PC-3 (cell line): ENCODE measurements at regions not wholly inside any gene's neighbourhood (a gene's known extent, or its start where the extent isn't known, plus 50 kb on each side); places are given as distances from the start of the nearest gene placed in this dataset.

Experiments used
- ATAC-seq: fragments of 200-7000 bp; cut with Tn5 transposase; 2 replicates; pipeline ENCODE4 v1.9.1; 2020; ENCODE audit warnings: mild to moderate bottlenecking, moderate library complexity
- BruUV-seq: library from RNA; stranded (reverse); fragments of 400-500 nt; replicated peaks from 2 replicates; lab custom pipeline; 2021; lab: Mats Ljungman, UMichigan
- CTCF ChIA-PET: fragments of 300-600 bp; sonication (Branson Sonifier 250); formaldehyde crosslinking; loops from one replicate; lab custom pipeline; 2022; ENCODE audit warnings: antibody characterized with exemption; lab: Charles Lee
- POLR2A ChIA-PET: fragments of 300-600 bp; sonication (Branson Sonifier 250); formaldehyde crosslinking; loops from one replicate; lab custom pipeline; 2022; ENCODE audit warnings: antibody characterized with exemption; ENCODE audit not compliant: unreplicated experiment; lab: Charles Lee
- DNase-seq: peaks from one replicate; pipeline ENCODE4 v3.0.0-alpha.2; 2015
- H2AFZ ChIP-seq: fragments of 300-600 bp; sonication (generic); 2 replicates; pipeline ENCODE4 v1.6.0; 2016; ENCODE audit warnings: antibody characterized with exemption, low read length
- H3F3A ChIP-seq: fragments of 300-600 bp; sonication (generic); one replicate; pipeline ENCODE4 v1.6.0; 2017; ENCODE audit warnings: antibody characterized with exemption, low read length, control low read depth, mild to moderate bottlenecking; ENCODE audit not compliant: unreplicated experiment
- H3K27ac ChIP-seq: fragments of 300-600 bp; sonication (generic); 2 replicates; pipeline ENCODE4 v1.5.1; 2016; ENCODE audit warnings: mild to moderate bottlenecking, low read length
- H3K27me3 ChIP-seq: fragments of 300-600 bp; sonication (generic); 2 replicates; pipeline ENCODE4 v1.6.1; 2016; ENCODE audit warnings: low read length, mixed read lengths
- H3K36me3 ChIP-seq: fragments of 300-600 bp; sonication (generic); 2 replicates; pipeline ENCODE4 v1.6.1; 2016; ENCODE audit warnings: low read depth, mixed run types, low read length, mixed read lengths
- H3K4me1 ChIP-seq: fragments of 300-600 bp; sonication (generic); 2 replicates; pipeline ENCODE4 v1.5.1; 2016; ENCODE audit warnings: low read length; ENCODE audit not compliant: insufficient read depth
- H3K4me2 ChIP-seq: fragments of 300-600 bp; sonication (generic); 2 replicates; pipeline ENCODE4 v1.6.0; 2016; ENCODE audit warnings: low read length
- H3K4me3 ChIP-seq: fragments of 300-600 bp; sonication (generic); 2 replicates; pipeline ENCODE4 v1.5.1; 2016; ENCODE audit warnings: mild to moderate bottlenecking, low read length, mixed read lengths
- H3K79me2 ChIP-seq: fragments of 300-600 bp; sonication (generic); 2 replicates; pipeline ENCODE4 v1.6.1; 2017; ENCODE audit warnings: low read length, mixed read lengths
- H3K9ac ChIP-seq: fragments of 300-600 bp; sonication (generic); 2 replicates; pipeline ENCODE4 v1.6.0; 2016; ENCODE audit warnings: mild to moderate bottlenecking, low read length
- H3K9me2 ChIP-seq: fragments of 300-600 bp; sonication (generic); replicated peaks from 2 replicates; pipeline ENCODE4 v1.6.1; 2016; ENCODE audit warnings: mixed run types, low read length, mixed read lengths
- H3K9me3 ChIP-seq: fragments of 300-600 bp; sonication (generic); 2 replicates; pipeline ENCODE4 v1.6.1; 2016; ENCODE audit warnings: low read length, mixed read lengths
- H4K20me1 ChIP-seq: fragments of 300-600 bp; sonication (generic); 2 replicates; pipeline ENCODE4 v1.6.1; 2016; ENCODE audit warnings: low read length, mixed read lengths
- EZH2 ChIP-seq: fragments of 300-600 bp; sonication (generic); IDR thresholded peaks from one replicate; pipeline ENCODE4 v1.6.1; 2017; ENCODE audit warnings: antibody characterized with exemption, mild to moderate bottlenecking, low read length; ENCODE audit not compliant: unreplicated experiment
- EZH2phosphoT487 ChIP-seq: fragments of 300-600 bp; sonication (generic); IDR thresholded peaks from 2 replicates; pipeline ENCODE4 v1.6.1; 2018; ENCODE audit warnings: mild to moderate bottlenecking, antibody characterized with exemption, low read length, borderline replicate concordance
- intact Hi-C: fragments of 100-400 bp; cut with micrococcal nuclease; formaldehyde crosslinking; loops from 2 replicates; pipeline ENCODE4 v1.9.0; 2023
- TF ChIP-seq, protein P1 (sequence below): fragments of 300-600 bp; sonication (generic); conservative IDR thresholded peaks from 2 replicates; pipeline ENCODE4 v1.5.1; 2017; ENCODE audit warnings: antibody characterized with exemption, low read depth, mild to moderate bottlenecking, low read length

DNA sequence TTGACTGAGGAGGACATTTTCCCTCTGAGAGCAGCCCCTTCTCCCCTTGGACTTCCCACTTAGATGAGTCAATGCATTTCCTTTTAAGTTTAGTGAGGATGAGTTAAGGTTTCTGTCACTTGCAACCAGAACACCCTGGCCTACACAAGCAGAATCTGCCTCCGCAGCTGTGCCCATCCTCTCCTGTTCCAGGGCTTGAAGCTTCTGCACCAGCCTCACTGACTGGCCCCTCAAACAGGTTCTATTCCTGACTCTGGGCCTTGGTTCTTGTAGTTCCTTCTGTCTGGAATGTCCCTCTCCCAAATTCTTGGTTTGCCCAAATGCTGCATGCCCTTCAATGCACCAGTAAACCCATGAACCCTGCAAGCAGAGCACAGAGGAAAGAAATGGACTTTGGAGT lies 394.4 kb downstream of the PTPRU start:
- Histone ChIP-seq H2AFZ (no peak overlapping the region), H3K9me3 (no peaks in the 10 kb centered on the region), H3K4me1 (no peaks in the 10 kb centered on the region), H3K36me3 (no peaks in the 10 kb centered on the region), H3K27ac (no peak overlapping the region), H3K27me3 (no peaks in the 10 kb centered on the region), H3K9ac (no peak overlapping the region), H3K79me2 (no peaks in the 10 kb centered on the region), H3K4me2 (no peak overlapping the region), H4K20me1 (no peaks in the 10 kb centered on the region), H3K4me3 (no peak overlapping the region), H3F3A (no peaks in the 10 kb centered on the region), H3K9me2 (no peaks in the 10 kb centered on the region)
- DNase-seq, result no peak
- no peak for ATAC-seq
- no peak for TF ChIP-seq EZH2
- TF ChIP-seq, protein P1, sequence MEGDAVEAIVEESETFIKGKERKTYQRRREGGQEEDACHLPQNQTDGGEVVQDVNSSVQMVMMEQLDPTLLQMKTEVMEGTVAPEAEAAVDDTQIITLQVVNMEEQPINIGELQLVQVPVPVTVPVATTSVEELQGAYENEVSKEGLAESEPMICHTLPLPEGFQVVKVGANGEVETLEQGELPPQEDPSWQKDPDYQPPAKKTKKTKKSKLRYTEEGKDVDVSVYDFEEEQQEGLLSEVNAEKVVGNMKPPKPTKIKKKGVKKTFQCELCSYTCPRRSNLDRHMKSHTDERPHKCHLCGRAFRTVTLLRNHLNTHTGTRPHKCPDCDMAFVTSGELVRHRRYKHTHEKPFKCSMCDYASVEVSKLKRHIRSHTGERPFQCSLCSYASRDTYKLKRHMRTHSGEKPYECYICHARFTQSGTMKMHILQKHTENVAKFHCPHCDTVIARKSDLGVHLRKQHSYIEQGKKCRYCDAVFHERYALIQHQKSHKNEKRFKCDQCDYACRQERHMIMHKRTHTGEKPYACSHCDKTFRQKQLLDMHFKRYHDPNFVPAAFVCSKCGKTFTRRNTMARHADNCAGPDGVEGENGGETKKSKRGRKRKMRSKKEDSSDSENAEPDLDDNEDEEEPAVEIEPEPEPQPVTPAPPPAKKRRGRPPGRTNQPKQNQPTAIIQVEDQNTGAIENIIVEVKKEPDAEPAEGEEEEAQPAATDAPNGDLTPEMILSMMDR, result no peak
- no peak for TF ChIP-seq EZH2phosphoT487
- CTCF ChIA-PET, result no interaction called here
- no TSS peak for BruUV-seq
- POLR2A ChIA-PET, result no interaction called here
- intact Hi-C loops, result no loop called here

DNA sequence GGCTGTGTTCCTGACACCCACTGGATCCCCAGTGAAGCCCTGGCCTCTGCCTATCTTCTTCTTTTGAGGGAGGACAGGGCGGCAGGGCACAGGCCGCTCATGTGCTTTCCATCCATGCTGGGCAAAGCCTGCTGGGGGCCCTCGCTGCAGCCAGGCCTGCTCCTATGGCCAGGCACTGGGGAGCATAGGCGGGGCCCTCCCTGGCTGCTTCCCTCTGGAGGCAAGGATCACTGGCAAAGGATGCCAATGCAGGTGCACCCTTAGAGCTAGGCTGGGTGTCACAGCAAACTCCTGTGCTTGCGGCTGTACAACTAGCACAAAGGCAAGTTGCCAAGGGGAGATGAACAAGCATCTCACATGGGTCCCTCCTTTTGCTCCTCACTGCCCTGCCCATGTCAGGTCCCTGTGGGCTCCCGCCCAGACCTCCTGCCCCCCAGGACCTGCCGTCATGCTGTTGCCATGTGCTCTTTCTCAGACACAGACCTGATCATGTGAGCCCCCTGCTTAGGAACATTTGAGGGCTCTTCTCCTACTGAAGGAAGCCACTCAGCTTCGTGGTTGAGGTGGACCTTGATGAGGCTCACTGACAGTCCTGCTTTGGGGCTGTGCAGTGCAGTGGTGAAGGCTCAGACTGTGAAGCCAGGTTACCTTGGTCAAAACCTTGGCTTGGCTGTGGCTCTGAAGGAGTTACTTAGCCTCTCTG lies 393.6 kb downstream of the PTPRU start:
- Histone ChIP-seq H3K27me3 (no peaks in the 10 kb centered on the region), H3K27ac (no peak overlapping the region), H3K4me3 (no peak overlapping the region)

DNA sequence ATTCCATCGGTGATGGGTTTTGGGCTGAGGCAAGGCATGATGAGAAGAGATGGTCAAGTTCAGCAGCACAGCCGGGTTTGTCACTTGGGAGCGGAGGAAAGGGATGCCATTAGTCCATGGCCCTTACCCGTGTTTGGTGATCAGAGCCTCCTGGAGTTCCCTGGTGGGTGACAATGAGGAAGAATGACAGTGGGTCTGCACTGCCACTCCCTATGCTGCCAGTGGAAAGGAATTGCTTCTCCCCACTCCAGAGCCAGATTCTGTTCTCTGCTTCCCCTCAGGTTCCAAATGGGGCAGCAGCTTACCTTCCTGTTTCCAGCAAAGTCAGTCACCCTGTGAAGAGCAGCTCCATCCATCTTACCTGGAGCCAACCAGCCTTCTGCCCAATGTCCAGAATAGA lies 393.1 kb downstream of the PTPRU start:
- Histone ChIP-seq H3K4me1 (no peaks in the 10 kb centered on the region), H3K4me2 (no peak overlapping the region), H3F3A (no peaks in the 10 kb centered on the region), H3K27me3 (no peaks in the 10 kb centered on the region), H3K79me2 (no peaks in the 10 kb centered on the region), H2AFZ (no peak overlapping the region), H3K9me3 (no peaks in the 10 kb centered on the region), H3K36me3 (no peaks in the 10 kb centered on the region), H3K9ac (no peak overlapping the region), H4K20me1 (no peaks in the 10 kb centered on the region), H3K9me2 (no peaks in the 10 kb centered on the region), H3K27ac (no peak overlapping the region), H3K4me3 (no peak overlapping the region)
- POLR2A ChIA-PET, result no interaction called here
- intact Hi-C loops, result no loop called here
- TF ChIP-seq EZH2phosphoT487 (no peak), EZH2 (no peak)
- TF ChIP-seq, protein P1, result no peak
- no TSS peak for BruUV-seq
- no peak for DNase-seq
- CTCF ChIA-PET, result no interaction called here
- ATAC-seq, result no peak

More for the DNA sequence above, 393.6 kb downstream of the PTPRU start:
- ChIA-PET CTCF (no interaction called here), POLR2A (no interaction called here)
- Histone ChIP-seq H3K9me3 (no peaks in the 10 kb centered on the region), H3K36me3 (no peaks in the 10 kb centered on the region), H3K79me2 (no peaks in the 10 kb centered on the region), H3K4me1 (no peaks in the 10 kb centered on the region), H3F3A (no peaks in the 10 kb centered on the region), H3K4me2 (no peak overlapping the region), H4K20me1 (no peaks in the 10 kb centered on the region), H2AFZ (no peak overlapping the region), H3K9ac (no peak overlapping the region), H3K9me2 (no peaks in the 10 kb centered on the region)
- no TSS peak for BruUV-seq
- intact Hi-C loops, result no loop called here
- no peak for DNase-seq
- ATAC-seq, result no peak
- TF ChIP-seq, protein P1, result no peak
- no peak for TF ChIP-seq EZH2phosphoT487
- TF ChIP-seq EZH2, result no peak
